Peyer's patch (tissue), 4 donors: ENCODE measurements at regions not wholly inside any gene's neighbourhood (a gene's known extent, or its start where the extent isn't known, plus 50 kb on each side); places are given as distances from the start of the nearest gene placed in this dataset.

ENCODE experiments used
- POLR2A ChIP-seq, 2 donors: fragments of 450-650 bp; IDR thresholded peaks; one replicate each; pipeline ENCODE4 v1.5.1; 2017; ENCODE audit warnings: antibody characterized with exemption in 2 of 2, mild to moderate bottlenecking in 2 of 2, moderate library complexity in 2 of 2
- TF ChIP-seq, protein P1 (sequence below), 6 experiments: fragments of 450-650 bp in 4 of 6; fragments of 200-600 bp in 2 of 6; sonication (generic) in 1 of 6; IDR thresholded peaks; one replicate each; pipeline ENCODE4 v1.5.1; 2017 to 2019; ENCODE audit warnings: antibody characterized with exemption in 6 of 6, mild to moderate bottlenecking in 3 of 6, moderate library complexity in 1 of 6

DNA sequence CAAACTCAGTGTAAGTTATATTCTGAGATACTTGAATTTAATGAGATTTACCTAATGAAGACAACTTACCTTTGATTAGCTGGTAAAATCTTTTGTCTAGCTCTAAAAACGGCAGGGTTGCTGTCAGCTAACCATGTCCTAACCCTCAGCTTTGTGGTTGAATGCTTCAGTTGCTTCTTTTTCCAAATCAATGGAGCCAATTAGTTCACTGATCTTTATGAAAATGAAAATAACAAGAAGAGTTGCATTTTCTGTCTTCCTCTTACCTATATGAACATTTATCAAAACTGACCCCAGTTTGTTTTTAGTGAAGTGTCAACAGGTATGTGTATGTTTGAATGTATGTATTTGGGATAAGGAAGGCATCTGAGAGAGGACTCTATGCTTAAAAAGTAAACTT lies 253.1 kb upstream of the MTPN start:
- TF ChIP-seq, protein P1, sequence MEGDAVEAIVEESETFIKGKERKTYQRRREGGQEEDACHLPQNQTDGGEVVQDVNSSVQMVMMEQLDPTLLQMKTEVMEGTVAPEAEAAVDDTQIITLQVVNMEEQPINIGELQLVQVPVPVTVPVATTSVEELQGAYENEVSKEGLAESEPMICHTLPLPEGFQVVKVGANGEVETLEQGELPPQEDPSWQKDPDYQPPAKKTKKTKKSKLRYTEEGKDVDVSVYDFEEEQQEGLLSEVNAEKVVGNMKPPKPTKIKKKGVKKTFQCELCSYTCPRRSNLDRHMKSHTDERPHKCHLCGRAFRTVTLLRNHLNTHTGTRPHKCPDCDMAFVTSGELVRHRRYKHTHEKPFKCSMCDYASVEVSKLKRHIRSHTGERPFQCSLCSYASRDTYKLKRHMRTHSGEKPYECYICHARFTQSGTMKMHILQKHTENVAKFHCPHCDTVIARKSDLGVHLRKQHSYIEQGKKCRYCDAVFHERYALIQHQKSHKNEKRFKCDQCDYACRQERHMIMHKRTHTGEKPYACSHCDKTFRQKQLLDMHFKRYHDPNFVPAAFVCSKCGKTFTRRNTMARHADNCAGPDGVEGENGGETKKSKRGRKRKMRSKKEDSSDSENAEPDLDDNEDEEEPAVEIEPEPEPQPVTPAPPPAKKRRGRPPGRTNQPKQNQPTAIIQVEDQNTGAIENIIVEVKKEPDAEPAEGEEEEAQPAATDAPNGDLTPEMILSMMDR (IDR thresholded peaks at IDR 0.05) = no peak
- TF ChIP-seq POLR2A (IDR thresholded peaks at IDR 0.05) = no peak
